Activated CD4-positive, alpha-beta T cell treated with anti-CD3 and anti-CD28 coated beads, Interleukin-2, amount 50 U/mL, for 1 hour (primary cell): ENCODE measurements at regions not wholly inside any gene's neighbourhood (a gene's known extent, or its start where the extent isn't known, plus 50 kb on each side); places are given as distances from the start of the nearest gene placed in this dataset.

Source experiments
- DNase-seq: peaks from one replicate; pipeline ENCODE4 v3.0.0-alpha.2; 2020

DNA sequence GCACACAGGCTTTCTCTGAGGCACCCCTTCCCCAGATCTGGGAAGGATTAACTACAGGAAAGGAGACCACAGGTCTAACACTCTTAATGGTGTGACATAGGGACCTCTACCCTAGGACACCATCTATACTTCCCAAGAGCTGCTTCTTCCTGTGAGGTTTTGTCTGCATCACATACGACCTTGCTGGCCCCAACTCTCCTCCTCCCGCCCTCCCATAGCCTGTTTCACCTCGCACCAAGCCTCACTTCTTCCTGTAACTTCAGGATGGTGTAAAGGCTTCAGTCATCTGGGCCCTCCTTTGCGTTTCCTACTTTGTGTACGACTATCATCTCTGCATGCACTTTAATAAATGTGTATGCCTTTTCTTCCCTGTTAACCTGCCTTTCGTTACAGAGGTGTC is 274.3 kb downstream of the KLF6 start:
- no peak for DNase-seq

DNA sequence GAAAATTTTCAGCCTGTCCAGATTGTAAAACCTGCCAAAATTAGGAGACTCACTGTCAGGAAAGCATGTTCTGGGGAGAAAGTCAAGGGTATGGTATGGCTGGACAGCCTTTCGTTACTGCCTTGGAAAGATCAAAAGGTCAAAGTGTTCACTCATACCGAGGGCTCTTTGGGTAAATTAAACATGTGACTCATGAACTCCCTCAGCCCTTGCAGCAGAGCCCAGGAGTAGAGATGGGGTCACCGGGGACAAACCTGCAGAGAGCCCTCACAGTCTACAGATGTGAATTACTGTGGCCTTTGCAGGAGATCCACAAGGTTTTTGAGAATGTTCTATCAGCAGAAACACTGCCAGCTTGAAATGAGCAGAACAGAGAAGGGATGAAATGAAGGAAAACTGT is 275.7 kb downstream of the KLF6 start:
- DNase-seq, result no peak

DNA sequence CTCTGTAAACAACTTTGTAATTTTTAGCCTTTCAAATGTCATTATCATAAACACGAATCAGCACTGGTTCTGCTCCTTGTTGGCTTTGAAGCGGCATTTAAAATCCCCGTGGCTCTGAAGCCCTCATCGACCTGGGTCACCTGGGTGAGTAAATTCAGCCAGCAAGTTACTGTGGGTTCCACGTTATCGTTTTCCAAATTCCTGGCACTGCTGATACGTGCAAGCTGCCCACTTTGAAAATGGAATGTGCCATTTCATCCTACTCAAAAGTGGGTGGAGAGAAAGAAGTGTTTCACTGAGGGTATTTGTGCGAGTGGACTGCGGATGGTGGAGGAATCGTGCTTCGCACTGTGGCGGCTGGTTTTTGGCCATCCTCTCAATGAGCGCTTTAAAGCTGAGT is 281.7 kb downstream of the KLF6 start:
- no peak for DNase-seq

DNA sequence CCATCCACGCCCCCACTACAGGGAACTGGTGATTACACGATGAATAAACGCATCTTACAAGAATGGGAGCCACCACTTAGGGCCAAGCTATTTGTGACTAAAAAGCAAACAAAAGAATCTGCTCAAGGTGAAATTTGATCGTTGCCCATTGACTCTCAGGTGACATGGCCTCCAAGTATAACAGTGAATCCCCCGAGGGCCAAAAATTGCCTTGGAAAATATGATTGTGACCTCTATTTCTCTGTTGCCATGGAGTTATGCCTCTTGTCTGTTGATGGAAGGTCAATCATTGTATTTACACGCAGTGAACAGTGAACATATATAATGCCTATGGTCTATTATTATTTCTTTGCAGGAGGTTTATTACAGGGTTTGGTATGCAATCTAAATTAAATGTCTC is 282.3 kb downstream of the KLF6 start:
- DNase-seq, result no peak

DNA sequence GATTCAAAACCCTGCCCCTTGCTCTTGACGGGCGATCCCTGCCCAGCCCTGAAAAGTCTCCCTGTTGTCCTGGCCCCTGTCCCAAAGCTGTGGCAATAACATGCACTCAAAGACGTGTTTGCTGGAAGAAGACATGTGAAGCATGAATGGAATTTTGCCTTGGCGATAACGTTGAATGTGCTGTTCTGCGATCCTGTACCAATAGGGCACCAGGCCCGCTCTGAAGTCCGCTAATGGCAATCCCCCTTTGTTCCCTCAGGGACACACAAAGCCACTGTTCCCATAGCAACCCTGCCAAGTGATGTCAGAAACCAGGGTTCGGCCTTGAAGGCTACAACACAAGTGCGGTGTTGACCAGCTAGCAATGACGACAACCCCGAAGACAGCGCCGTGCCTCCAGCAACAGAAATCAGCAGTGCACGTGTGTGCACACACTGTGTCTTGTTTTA is 284.6 kb downstream of the KLF6 start:
- no peak for DNase-seq

DNA sequence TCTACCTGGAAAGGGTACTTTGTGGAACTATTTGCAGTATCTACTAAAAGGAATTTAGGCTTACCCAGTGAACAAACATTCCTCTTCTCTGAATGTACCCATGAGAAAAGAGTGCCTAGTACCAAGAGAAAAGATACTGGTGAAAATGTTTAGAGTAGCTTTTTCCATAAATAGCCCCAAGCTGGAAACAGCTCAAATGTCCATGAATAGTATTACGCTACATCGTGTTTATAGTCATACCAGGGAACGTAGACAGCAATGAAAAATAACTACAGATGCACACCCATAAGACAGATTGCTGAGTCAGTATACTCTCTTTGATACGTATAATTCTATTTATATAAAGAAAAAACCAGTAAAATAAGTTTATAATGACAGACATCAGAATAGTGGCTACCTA is 285.9 kb downstream of the KLF6 start:
- DNase-seq, result no peak

DNA sequence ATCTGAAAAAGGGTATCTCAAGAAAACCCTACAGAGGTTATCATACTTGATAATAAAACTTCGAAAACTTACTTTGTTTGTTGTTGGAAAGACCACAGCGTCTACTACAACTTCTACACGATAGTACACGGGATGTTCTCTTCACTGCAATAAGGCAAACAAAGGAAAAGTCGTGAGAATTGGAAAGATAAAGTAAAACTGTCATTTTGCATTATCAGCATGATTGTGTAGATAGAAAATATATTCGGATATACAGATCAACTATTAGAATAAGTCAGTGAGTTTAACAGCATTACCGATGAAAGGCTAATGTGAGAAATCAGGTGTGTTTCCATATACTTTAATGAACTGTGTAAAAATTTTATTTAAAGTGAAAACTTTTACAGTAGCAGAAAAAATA is 287.4 kb downstream of the KLF6 start:
- DNase-seq, result no peak

DNA sequence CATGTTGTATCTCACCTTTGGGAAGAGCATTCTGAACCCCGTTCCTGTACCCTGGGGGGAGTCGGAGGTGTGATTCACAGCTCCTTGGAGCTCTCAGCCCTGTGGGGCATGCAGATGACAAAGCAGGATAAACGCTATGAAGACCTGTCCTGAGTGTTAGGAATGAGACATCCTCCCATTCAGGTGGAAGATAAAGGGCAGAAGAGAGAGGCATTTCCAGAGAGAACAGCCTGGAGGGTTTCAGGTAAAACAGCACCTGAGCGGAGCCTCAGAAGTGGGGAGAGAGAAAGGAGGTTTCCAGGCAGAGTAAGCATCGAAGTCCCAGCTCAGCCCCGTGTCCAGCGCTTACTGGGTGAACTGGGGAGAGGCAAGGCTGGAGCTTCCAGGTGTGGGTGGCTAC is 288.9 kb downstream of the KLF6 start:
- no peak for DNase-seq

DNA sequence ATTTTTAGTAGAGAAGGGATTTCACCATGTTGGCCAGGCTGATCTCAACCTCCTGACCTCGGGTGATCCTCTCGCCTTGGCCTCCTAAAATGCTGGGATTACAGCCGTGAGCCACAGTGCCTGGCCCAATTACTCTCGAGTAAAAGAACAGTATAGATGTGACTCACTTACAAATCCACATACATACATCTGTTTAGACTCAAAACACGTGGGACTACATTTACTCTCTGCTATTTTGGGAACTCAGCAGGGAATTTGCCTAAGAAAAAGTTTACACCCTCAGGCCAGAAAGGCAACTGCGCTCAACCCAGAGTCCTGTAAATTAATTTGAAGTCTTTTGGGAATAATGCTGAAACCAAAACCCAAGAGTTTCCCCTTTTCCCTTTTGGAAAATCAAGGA is 289.7 kb downstream of the KLF6 start:
- no peak for DNase-seq

DNA sequence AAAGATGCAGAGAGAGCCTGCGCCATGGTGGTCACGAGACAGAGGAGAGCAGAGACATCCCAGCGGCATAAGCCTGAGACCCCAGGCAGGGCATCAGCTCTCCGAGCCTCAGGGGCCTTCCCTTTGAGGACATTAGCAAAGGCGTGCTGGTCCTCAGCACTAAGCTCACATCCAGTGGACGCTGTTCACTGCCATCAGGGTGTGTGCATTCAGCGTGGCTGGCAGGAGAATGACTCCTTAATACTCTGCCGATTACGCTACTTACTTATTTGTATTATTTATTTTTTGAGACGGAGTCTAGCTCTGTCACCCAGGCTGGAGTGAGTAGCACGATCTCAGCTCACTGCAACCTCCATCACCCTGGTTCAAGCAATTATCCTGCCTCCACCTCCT is 290.2 kb downstream of the KLF6 start:
- no peak for DNase-seq

DNA sequence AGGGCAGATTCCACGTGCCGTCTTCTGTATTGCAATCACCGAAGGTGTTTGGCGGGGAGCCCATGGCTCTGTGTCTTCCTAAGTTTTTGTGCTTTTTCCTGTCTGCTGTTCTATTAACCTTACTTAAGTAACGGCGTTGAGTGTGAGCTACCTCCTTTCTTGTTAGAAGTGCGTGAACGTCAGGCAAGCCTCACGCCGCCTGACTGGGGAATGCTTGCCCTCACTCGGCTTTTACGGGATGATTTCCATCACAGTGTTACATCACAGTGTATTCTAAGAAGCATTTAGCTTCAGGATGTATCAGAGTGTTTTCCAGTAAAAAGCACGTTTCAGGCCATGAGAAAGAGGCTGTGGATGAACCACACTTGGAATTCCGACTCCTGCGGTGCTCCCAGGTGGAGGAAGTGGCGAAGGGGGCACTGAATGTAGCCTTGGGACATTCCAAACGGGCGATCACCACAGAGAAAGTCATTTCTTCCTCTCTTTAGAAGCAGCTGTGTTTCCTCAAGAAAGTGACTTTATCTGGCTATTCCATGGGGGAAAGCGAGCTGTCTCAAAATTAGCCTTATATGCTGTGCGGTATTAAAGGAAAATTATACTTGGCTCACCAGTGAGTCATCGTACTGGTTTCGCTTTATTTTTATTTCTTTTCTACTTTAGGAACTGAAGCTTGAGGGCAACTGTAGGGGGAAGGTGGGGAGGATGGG is 290.7 kb downstream of the KLF6 start:
- DNase-seq, result no peak

DNA sequence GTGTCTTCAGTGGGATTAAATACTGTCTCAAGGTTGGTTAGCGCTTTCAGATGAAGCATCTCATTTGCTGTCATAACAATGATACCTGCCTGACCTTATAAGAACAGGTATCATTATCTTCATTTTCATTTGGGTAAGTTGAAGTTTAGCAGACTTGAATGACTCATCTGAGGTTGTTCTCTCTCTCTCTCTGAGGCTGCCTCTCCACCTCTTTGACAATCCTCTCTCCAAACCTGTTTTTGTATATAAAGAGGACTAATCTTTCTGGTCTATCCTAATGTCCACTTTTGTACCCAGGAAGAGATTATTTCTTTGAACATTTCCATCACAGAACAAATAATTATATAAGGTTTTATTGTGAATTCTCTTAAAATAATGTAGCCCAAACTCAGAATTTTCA is 291.4 kb downstream of the KLF6 start:
- DNase-seq, result no peak

DNA sequence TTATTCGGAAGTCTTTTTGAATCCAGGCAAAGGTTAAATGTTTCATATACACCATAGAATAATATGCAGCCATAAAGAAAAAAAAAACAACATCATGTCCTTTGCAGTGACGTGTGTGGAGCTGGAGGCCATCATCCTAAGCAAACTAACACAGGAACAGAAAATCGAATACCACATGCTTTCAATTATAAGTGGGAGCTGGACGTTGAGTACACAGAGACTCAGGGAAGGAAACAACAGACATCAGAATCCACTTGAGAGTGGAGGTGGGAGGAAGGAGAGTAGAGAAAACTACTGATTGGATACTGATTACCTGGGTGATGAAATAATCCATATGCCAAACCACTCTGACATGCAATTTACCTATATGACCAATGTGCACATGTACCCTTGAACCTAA is 293.4 kb downstream of the KLF6 start:
- no peak for DNase-seq

DNA sequence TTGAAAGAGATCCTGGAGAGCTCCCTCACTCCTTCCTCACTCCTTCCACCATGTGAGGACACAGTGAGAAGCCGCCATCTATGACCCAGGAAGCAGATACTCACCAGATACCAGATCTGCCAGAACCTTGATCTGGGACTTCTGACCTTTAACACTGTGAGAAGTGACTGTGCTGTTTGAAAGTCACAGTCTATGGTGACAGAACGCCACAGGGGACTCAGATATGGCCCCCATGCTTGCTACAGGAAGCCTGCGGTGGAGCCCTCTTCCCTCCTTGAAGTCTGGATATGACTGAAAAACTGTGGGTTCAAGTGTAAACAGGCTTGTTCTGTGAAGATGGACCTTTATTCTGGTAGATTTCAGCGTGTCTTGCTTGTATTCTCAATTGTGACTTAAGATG is 297.8 kb downstream of the KLF6 start:
- no peak for DNase-seq

DNA sequence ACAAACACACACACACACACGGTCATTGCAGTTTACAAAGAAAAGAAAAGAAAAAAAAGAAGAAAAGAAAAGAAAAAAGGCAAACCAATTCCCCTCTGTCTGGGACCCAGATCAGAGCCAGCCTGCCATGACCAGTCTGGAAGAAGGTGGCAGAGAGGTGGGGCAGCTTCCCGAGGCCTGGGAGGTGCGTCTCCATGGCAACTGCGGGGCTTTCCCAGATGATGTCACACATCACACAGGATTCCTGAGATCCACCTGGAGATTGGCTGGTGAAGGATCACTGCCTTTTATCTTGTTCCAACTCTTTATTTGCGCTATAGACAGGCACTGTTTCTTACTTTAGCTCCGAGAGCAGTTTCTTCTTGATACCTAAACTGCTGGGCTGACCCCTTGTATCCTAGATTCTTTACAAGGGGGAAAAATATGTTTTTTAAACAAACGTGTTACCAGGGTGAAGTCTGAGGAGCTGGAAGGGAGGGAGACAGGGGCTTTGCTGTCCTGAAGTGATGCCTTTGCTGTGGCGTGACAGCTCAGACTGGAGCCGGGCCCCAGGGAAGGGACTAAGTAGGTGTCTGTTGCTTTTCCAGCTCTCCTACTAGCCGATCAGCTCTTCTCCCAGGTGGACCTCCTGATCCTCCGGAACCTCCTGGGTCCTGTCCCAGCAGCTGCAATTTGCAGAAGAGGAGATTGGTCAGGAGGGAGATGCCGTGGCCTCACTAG is 298.5 kb downstream of the KLF6 start:
- no peak for DNase-seq

DNA sequence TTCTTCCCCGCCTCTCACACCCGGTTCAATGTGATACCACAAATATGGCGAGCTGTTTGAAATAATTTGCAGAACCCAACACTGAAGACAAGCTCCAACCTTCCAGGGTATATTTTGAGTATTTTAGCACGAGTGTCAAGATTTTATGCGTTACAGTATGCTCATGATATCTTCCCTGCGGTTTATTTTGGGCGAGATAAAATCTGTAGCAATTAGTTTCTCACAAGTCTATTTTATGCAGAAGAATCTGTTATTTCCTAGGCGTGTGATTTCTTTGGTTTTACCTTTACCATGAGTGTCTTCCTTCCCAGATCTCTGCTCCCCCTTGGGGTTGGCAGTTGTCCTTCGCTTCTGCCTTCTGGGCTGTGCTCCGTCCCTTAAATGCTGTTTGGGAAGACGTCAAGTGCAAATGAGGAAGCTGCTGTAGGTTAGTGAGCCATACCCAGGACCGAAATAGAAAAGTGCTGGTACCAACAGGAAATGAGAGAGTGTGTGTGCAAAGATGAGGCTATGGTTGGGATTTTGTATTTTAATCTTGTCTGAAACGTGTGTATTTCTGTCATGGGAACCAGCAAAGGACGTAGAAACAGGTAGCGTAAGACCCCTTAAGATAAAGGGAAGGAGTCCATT is 299.8 kb downstream of the KLF6 start:
- DNase-seq, result no peak

DNA sequence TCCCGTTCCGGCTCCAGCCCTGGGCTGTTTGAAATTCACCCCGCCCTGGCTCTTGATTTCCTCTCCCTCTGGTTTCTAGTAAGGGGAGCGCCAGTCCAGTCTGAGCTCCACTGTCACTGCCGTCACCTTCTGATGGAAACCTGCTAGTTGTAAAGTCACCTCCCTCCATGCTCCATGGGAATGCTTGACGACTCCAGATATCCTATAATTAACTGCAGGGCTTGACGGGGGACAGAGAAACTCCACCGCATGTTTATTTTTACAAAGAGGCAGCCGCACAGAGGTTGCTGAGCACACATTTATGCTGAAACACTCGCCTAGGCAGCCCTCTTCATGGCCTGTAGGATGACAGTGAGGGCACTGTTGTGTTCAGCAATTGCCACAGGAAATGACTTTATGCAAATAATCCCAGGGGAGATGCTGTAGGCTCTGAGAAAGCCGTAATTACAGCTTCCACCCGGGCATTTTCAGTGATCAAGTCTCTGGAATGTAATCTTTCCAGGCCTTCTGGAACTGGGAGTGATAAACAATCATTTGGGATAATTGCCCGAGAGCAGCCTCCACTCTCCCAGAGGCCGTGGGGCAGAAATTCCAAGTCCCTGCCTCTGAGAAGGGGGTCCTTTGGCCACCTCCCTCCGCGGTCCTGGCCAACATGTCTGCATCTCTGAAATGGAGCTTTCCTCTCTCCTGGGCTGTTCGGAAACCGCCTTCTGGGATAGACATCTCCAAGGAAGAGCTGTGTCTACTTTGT is 300.5 kb downstream of the KLF6 start:
- DNase-seq, result no peak

DNA sequence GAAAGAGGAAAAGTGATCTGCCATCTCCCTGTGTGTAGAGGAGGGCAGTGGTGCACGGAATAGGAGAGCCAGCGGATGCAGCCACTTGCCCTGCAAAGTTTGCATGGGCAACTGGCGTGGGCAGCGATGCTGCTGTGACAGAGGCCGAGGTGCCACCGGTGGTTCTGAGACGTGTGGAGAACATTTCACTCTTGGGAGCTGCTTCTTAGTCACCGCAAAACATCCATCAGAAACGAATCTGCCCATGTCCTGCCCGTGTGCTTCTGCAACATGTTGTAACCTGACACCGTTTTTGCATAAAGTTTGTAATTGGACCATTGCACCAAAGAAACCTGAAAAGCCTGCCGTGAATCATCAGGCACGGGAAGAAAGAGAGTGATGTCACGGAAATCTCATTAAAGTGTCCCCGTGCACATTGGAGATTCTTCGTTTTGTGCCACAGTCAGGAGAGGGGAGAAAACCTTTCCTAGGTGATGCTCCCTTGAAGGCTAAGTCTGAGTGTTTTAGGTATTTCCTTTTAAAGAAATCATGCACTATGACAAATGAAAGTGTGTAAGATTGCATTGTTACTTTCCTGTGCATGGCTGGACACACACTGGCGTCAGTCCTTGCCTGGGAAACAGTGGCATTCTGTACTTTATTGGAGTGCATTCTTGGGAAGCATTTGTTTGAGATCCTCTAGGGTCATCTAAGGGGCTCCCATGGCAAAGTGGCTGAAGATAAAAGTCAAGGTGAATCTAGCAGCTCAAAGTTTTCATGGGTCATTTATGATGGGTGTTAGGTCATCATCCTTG is 302.6 kb downstream of the KLF6 start:
- DNase-seq, result no peak

DNA sequence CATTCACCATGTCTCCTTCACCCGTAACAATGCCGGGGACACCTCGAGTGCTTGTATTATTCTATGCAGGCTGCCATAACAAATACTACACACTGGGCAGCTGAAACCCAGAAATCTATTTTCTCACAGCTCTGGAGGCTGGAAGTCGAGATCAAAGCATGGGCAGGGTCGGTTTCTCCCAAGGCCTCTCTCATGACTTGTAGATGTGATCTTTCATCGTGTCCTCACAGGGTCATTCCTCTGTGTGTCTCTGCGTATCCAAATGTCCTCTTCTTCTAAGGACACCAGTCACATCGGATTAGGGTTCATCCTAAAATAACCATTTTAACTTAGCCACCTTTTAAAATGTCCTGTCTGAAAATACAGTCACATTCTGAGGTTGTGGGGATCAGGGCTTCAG is 303.5 kb downstream of the KLF6 start:
- DNase-seq, result no peak

DNA sequence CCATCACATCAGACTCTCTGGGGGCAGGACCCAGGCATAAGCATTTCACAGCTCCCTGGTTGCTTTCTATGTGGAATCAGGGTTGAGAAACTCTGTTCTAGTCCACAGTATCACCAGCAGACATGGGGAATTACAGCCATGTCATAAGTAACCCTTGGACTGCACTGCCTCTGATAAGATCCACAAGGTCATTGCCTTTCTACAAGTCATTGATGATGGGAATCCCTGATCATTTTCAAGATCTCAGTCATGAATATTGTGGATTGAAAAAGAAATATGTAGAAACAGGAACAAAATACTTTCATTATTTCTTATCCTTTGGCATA is 304.1 kb downstream of the KLF6 start:
- DNase-seq, result no peak

DNA sequence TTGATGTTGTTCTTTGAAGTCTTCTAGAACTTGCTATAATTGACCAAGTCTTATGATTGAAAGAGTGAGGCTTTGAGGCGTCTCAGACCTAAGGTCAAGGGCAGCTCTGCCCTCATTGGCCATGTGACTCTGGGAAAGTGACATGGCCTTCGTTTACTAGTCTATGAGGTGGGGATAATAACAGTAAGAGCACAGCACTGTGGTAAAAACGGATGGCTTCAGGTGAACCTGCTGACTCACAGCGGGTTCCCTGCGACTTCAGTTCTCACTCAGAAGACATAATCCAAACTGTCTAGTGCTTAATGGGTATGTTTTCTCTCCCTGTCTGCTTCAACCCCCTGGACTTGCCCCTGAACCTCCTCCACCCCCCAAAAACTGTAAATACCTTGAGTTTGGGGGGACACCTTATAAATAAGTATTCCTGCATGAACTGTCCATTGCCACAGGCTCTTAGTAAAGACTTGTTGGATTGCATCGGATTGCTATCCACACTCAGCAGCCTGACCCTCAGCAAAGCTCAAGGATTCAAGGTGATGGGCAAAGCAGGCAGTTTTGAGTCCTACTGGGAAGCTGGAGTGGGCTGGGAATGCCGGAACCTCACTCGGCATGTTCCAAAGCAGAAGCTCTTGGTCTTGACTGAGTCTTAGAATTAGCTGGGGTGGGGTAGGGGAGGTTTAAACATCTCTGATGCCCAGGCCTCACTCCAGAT is 304.6 kb downstream of the KLF6 start:
- no peak for DNase-seq

DNA sequence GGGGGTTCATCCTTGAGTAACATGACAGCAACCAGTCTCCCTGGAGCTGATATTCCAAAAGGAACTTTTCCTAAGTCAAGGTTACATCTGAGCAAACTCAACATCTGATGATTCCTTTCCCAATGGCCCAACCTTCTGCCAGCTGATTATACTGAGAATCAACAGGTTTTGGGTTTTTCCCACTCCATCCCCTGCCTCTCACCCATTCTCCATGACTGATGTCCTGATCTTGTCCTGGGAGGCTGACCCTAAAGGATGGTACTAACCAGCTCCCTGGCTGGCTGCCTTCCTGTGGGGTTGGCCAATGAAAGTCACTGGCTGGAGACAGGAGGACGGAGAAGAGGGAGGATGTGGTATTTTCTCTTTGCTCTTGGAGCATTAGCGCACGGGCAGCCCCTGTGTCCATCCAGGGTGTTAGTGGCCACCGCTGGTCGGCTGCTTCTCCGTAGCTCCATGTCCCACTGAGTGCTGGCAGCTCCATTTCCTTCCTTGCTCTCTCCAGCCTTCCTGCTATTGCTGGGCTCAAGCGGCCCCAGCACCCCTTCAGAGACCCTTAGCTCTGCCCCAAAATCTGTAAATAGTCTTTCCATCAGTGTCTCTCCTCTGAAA is 306.2 kb upstream of the PITRM1 start:
- DNase-seq, result no peak
